AG09319 (cell line): ENCODE measurements at regions not wholly inside any gene's neighbourhood (a gene's known extent, or its start where the extent isn't known, plus 50 kb on each side); places are given as distances from the start of the nearest gene placed in this dataset.

Source experiments
- DNase-seq: peaks from one replicate; pipeline ENCODE4 v3.0.0-alpha.2; 2010; ENCODE audit warnings: low read depth; ENCODE audit errors: extremely low read depth
- CTCF ChIP-seq: IDR thresholded peaks from 2 replicates; pipeline ENCODE4 v1.5.1; 2011; ENCODE audit warnings: low read depth, mild to moderate bottlenecking, inconsistent platforms, low read length, moderate library complexity

GRCh38 chr2:193502363-193503035 is 1307.8 kb upstream of the TMEFF2 start:
- no peak for TF ChIP-seq CTCF
- no peak for DNase-seq

- no peak for TF ChIP-seq CTCF
- DNase-seq, result no peak
Observed at GRCh38 chr2:193496786-193497185, 1302.1 kb upstream of the TMEFF2 start.

- no peak for TF ChIP-seq CTCF
- no peak for DNase-seq
Observed at GRCh38 chr2:193482557-193482956, 1287.8 kb upstream of the TMEFF2 start.

- TF ChIP-seq CTCF, result no peak
- DNase-seq, result no peak
Observed at GRCh38 chr2:193480187-193480586, 1285.5 kb upstream of the TMEFF2 start.

- no peak for TF ChIP-seq CTCF
Observed at GRCh38 chr2:193476171-193476800, 1281.6 kb upstream of the TMEFF2 start.

GRCh38 chr2:193475038-193475437 is 1280.3 kb upstream of the TMEFF2 start:
- TF ChIP-seq CTCF, result no peak
- no peak for DNase-seq

More at GRCh38 chr2:193476171-193476800, 1281.6 kb upstream of the TMEFF2 start:
- no peak for DNase-seq

GRCh38 chr2:193469251-193469650 is 1274.5 kb upstream of the TMEFF2 start:
- TF ChIP-seq CTCF, result no peak
- no peak for DNase-seq
